Testis (tissue), 2 donors: ENCODE measurements at regions not wholly inside any gene's neighbourhood (a gene's known extent, or its start where the extent isn't known, plus 50 kb on each side); places are given as distances from the start of the nearest gene placed in this dataset.

Source experiments
- CTCF ChIP-seq, 3 experiments: fragments of 450-650 bp in 2 of 3; fragments of 200-600 bp in 1 of 3; sonication (generic) in 1 of 3; IDR thresholded peaks; one replicate each; pipeline ENCODE4 v1.5.1; 2016 to 2019; ENCODE audit warnings: antibody characterized with exemption in 3 of 3, mild to moderate bottlenecking in 2 of 3, moderate library complexity in 1 of 3
- POLR2A ChIP-seq: fragments of 450-650 bp; IDR thresholded peaks from one replicate; pipeline ENCODE4 v1.6.1; 2017; ENCODE audit warnings: antibody characterized with exemption, mild to moderate bottlenecking, moderate library complexity

GRCh38 chr6:166872531-166873009, 83.8 kb downstream of the RNASET2 start:
- TF ChIP-seq CTCF (IDR thresholded peaks at IDR 0.05), result no peak
- TF ChIP-seq POLR2A, result no peak
